Suprapubic skin (tissue), 3 donors: ENCODE measurements at regions not wholly inside any gene's neighbourhood (a gene's known extent, or its start where the extent isn't known, plus 50 kb on each side); places are given as distances from the start of the nearest gene placed in this dataset.

Experiments used
- POLR2A ChIP-seq, 2 donors: fragments of 450-650 bp; IDR thresholded peaks; one replicate each; pipeline ENCODE4 v1.6.1; 2017; ENCODE audit warnings: antibody characterized with exemption in 2 of 2, mild to moderate bottlenecking in 2 of 2, moderate library complexity in 2 of 2
- TF ChIP-seq, protein P1 (sequence below), 2 donors: fragments of 200-600 bp in 1 of 2; fragments of 450-650 bp in 1 of 2; sonication (generic) in 1 of 2; IDR thresholded peaks; one replicate each; pipeline ENCODE4 v1.5.1; 2016 to 2019; ENCODE audit warnings: antibody characterized with exemption in 2 of 2, mild to moderate bottlenecking in 1 of 2, moderate library complexity in 1 of 2

DNA sequence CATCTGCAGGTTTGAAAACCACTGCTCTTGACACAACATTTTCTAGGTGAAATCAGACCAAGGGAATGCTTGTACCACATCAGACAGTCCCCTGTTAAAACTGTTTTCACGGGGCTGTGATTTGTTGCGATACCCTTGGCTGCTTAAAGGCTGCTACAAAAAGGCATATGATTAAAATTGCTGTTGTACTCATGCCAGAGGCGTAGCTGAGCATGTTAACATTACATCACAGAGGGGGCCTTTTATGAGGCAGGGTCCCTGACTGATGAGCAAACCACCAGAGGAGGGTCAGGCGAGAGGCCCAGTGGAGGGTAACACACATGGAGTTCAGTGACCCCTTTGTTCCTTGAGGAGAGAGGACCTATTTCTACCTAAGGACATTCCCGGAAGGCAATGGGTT is 70.4 kb upstream of the CDYL start:
- no peak for TF ChIP-seq POLR2A (IDR thresholded peaks at IDR 0.05)
- TF ChIP-seq, protein P1, sequence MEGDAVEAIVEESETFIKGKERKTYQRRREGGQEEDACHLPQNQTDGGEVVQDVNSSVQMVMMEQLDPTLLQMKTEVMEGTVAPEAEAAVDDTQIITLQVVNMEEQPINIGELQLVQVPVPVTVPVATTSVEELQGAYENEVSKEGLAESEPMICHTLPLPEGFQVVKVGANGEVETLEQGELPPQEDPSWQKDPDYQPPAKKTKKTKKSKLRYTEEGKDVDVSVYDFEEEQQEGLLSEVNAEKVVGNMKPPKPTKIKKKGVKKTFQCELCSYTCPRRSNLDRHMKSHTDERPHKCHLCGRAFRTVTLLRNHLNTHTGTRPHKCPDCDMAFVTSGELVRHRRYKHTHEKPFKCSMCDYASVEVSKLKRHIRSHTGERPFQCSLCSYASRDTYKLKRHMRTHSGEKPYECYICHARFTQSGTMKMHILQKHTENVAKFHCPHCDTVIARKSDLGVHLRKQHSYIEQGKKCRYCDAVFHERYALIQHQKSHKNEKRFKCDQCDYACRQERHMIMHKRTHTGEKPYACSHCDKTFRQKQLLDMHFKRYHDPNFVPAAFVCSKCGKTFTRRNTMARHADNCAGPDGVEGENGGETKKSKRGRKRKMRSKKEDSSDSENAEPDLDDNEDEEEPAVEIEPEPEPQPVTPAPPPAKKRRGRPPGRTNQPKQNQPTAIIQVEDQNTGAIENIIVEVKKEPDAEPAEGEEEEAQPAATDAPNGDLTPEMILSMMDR (IDR thresholded peaks at IDR 0.05), result no peak
